GM21717 (cell line): ENCODE measurements at regions not wholly inside any gene's neighbourhood (a gene's known extent, or its start where the extent isn't known, plus 50 kb on each side); places are given as distances from the start of the nearest gene placed in this dataset.

ENCODE experiments used
- ATAC-seq: cut with Tn5 transposase; IDR thresholded peaks from one replicate; pipeline ENCODE4 v1.9.1; 2021; ENCODE audit warnings: mild to moderate bottlenecking, moderate library complexity; ENCODE audit not compliant: unreplicated experiment

- no peak for ATAC-seq
Observed at GRCh38 chr1:213826891-213827290, 160.9 kb upstream of the PROX1 start.

GRCh38 chr1:213828867-213829266 is 158.9 kb upstream of the PROX1 start:
- ATAC-seq = no peak

- no peak for ATAC-seq
Observed at GRCh38 chr1:213829780-213830179, 158.0 kb upstream of the PROX1 start.

GRCh38 chr1:213830371-213830770 is 157.4 kb upstream of the PROX1 start:
- no peak for ATAC-seq

GRCh38 chr1:213840575-213840974 is 147.2 kb upstream of the PROX1 start:
- ATAC-seq = no peak

GRCh38 chr1:213844632-213845031 is 143.1 kb upstream of the PROX1 start:
- ATAC-seq = no peak

GRCh38 chr1:213852107-213852506 is 135.7 kb upstream of the PROX1 start:
- no peak for ATAC-seq

- no peak for ATAC-seq
Observed at GRCh38 chr1:213858581-213858980, 129.2 kb upstream of the PROX1 start.

- no peak for ATAC-seq
Observed at GRCh38 chr1:213861841-213862240, 125.9 kb upstream of the PROX1 start.

GRCh38 chr1:213864091-213864490 is 123.7 kb upstream of the PROX1 start:
- no peak for ATAC-seq

GRCh38 chr1:213868482-213868881 is 119.3 kb upstream of the PROX1 start:
- ATAC-seq = no peak

- ATAC-seq = no peak
Observed at GRCh38 chr1:213871179-213871578, 116.6 kb upstream of the PROX1 start.

- ATAC-seq = no peak
Observed at GRCh38 chr1:213874789-213875188, 113.0 kb upstream of the PROX1 start.

GRCh38 chr1:213876531-213876930 is 111.2 kb upstream of the PROX1 start:
- no peak for ATAC-seq

- ATAC-seq = no peak
Observed at GRCh38 chr1:213883618-213884017, 104.2 kb upstream of the PROX1 start.

- ATAC-seq = no peak
Observed at GRCh38 chr1:213884402-213884801, 103.4 kb upstream of the PROX1 start.

- ATAC-seq = no peak
Observed at GRCh38 chr1:213884942-213885341, 102.8 kb upstream of the PROX1 start.

GRCh38 chr1:213887842-213888241 is 99.9 kb upstream of the PROX1 start:
- no peak for ATAC-seq

GRCh38 chr1:213891989-213892902 is 95.5 kb upstream of the PROX1 start:
- no peak for ATAC-seq

GRCh38 chr1:213898684-213899083 is 89.1 kb upstream of the PROX1 start:
- no peak for ATAC-seq

- no peak for ATAC-seq
Observed at GRCh38 chr1:213899413-213899812, 88.4 kb upstream of the PROX1 start.

GRCh38 chr1:213905344-213905743 is 82.4 kb upstream of the PROX1 start:
- ATAC-seq = no peak

- no peak for ATAC-seq
Observed at GRCh38 chr1:213908521-213908920, 79.3 kb upstream of the PROX1 start.
